Neural cell (in vitro differentiated cells): ENCODE measurements at regions not wholly inside any gene's neighbourhood (a gene's known extent, or its start where the extent isn't known, plus 50 kb on each side); places are given as distances from the start of the nearest gene placed in this dataset.
"Not testable (repeated sequence)": the region's sequence is repeated elsewhere in the genome, so short reads cannot be mapped to it uniquely, and the experiment has no call there.

ENCODE experiments used
- CTCF ChIP-seq: fragments of 450-650 bp; IDR thresholded peaks from 2 replicates; pipeline ENCODE4 v1.5.1; 2014; ENCODE audit warnings: antibody characterized with exemption, mild to moderate bottlenecking, moderate library complexity; ENCODE audit not compliant: poor library complexity, severe bottlenecking
- EP300 ChIP-seq: fragments of 450-650 bp; conservative IDR thresholded peaks from 2 replicates; pipeline ENCODE4 v1.6.1; 2014; ENCODE audit warnings: antibody characterized with exemption, mild to moderate bottlenecking, moderate library complexity; ENCODE audit not compliant: poor library complexity, severe bottlenecking
- RAD21 ChIP-seq: fragments of 450-650 bp; conservative IDR thresholded peaks from 2 replicates; pipeline ENCODE4 v1.6.1; 2014; ENCODE audit warnings: antibody characterized with exemption, mild to moderate bottlenecking, moderate library complexity
- TF ChIP-seq, protein P1 (sequence below): IDR thresholded peaks from 2 replicates; pipeline ENCODE4 v1.6.1; 2012; ENCODE audit warnings: borderline replicate concordance

DNA sequence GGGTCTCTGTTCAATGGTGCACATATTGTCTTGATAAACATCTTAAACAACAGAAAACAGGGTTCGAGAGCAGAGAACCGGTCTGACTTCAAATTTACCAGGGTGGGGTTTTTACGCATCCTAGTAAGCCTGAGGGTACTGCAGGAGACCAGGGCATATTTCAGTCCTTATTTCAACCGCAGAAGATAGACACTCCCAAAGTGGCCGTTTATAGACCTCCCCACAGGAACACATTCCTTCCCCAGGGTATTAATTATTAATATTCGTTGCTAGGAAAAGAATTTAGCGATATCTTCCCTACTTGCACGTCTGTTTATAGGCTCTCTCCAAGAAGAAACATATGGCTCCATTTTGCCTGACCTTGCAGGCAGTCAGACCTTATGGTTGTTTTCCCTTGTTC is 1063.2 kb downstream of the DNAJB9 start:
- TF ChIP-seq CTCF, EP300, RAD21: not testable (repeated sequence)
- TF ChIP-seq, protein P1, sequence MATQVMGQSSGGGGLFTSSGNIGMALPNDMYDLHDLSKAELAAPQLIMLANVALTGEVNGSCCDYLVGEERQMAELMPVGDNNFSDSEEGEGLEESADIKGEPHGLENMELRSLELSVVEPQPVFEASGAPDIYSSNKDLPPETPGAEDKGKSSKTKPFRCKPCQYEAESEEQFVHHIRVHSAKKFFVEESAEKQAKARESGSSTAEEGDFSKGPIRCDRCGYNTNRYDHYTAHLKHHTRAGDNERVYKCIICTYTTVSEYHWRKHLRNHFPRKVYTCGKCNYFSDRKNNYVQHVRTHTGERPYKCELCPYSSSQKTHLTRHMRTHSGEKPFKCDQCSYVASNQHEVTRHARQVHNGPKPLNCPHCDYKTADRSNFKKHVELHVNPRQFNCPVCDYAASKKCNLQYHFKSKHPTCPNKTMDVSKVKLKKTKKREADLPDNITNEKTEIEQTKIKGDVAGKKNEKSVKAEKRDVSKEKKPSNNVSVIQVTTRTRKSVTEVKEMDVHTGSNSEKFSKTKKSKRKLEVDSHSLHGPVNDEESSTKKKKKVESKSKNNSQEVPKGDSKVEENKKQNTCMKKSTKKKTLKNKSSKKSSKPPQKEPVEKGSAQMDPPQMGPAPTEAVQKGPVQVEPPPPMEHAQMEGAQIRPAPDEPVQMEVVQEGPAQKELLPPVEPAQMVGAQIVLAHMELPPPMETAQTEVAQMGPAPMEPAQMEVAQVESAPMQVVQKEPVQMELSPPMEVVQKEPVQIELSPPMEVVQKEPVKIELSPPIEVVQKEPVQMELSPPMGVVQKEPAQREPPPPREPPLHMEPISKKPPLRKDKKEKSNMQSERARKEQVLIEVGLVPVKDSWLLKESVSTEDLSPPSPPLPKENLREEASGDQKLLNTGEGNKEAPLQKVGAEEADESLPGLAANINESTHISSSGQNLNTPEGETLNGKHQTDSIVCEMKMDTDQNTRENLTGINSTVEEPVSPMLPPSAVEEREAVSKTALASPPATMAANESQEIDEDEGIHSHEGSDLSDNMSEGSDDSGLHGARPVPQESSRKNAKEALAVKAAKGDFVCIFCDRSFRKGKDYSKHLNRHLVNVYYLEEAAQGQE, result not testable (repeated sequence)
